GM19463 (cell line): ENCODE measurements at regions not wholly inside any gene's neighbourhood (a gene's known extent, or its start where the extent isn't known, plus 50 kb on each side); places are given as distances from the start of the nearest gene placed in this dataset.
"Not testable (repeated sequence)": the region's sequence is repeated elsewhere in the genome, so short reads cannot be mapped to it uniquely, and the experiment has no call there.

Experiments used
- ATAC-seq: cut with Tn5 transposase; IDR thresholded peaks from one replicate; pipeline ENCODE4 v1.9.1; 2021; ENCODE audit warnings: mild to moderate bottlenecking, moderate library complexity; ENCODE audit not compliant: unreplicated experiment

- ATAC-seq: no peak
Measured at GRCh38 chr12:68984796-68985573, 52.0 kb upstream of the CPM start.

GRCh38 chr12:68997526-68997925 lies 64.6 kb upstream of the CPM start:
- ATAC-seq: not testable (repeated sequence)

GRCh38 chr12:68998041-68998440 lies 65.1 kb upstream of the CPM start:
- no peak for ATAC-seq

GRCh38 chr12:69000074-69000473 lies 67.1 kb upstream of the CPM start:
- no peak for ATAC-seq

GRCh38 chr12:69000540-69001243 lies 67.7 kb upstream of the CPM start:
- ATAC-seq: no peak

- ATAC-seq: no peak
Measured at GRCh38 chr12:69001251-69001650, 68.3 kb upstream of the CPM start.

- no peak for ATAC-seq
Measured at GRCh38 chr12:69002969-69003368, 70.0 kb upstream of the CPM start.

- ATAC-seq: no peak
Measured at GRCh38 chr12:69003991-69004390, 71.0 kb upstream of the CPM start.

- no peak for ATAC-seq
Measured at GRCh38 chr12:69007101-69007854, 74.3 kb upstream of the CPM start.

- ATAC-seq: no peak
Measured at GRCh38 chr12:69007855-69008351, 74.9 kb upstream of the CPM start.

- ATAC-seq: no peak
Measured at GRCh38 chr12:69008520-69008919, 75.5 kb upstream of the CPM start.

- ATAC-seq: no peak
Measured at GRCh38 chr12:69014047-69014446, 81.1 kb upstream of the CPM start.

- no peak for ATAC-seq
Measured at GRCh38 chr12:69015017-69015416, 82.0 kb upstream of the CPM start.

GRCh38 chr12:69015831-69016230 lies 82.9 kb upstream of the CPM start:
- ATAC-seq: no peak

GRCh38 chr12:69019082-69019481 lies 86.1 kb upstream of the CPM start:
- ATAC-seq: no peak

GRCh38 chr12:69019910-69020309 lies 86.9 kb upstream of the CPM start:
- no peak for ATAC-seq

- ATAC-seq: no peak
Measured at GRCh38 chr12:69022674-69023073, 89.7 kb upstream of the CPM start.

GRCh38 chr12:69023840-69024239 lies 90.9 kb upstream of the CPM start:
- no peak for ATAC-seq

- no peak for ATAC-seq
Measured at GRCh38 chr12:69024413-69024812, 91.4 kb upstream of the CPM start.

GRCh38 chr12:69024907-69025306 lies 91.9 kb upstream of the CPM start:
- ATAC-seq: no peak

- no peak for ATAC-seq
Measured at GRCh38 chr12:69026336-69026735, 93.4 kb upstream of the CPM start.
